HG02678 (cell line): ENCODE measurements at regions not wholly inside any gene's neighbourhood (a gene's known extent, or its start where the extent isn't known, plus 50 kb on each side); places are given as distances from the start of the nearest gene placed in this dataset.

Experiments used
- ATAC-seq: cut with Tn5 transposase; IDR thresholded peaks from one replicate; pipeline ENCODE4 v1.9.1; 2021; ENCODE audit warnings: mild to moderate bottlenecking, moderate library complexity; ENCODE audit not compliant: unreplicated experiment

GRCh38 chr6:43911354-43912115, 141.5 kb downstream of the VEGFA start:
- no peak for ATAC-seq

GRCh38 chr6:43910638-43911353, 140.8 kb downstream of the VEGFA start:
- ATAC-seq, result no peak

- ATAC-seq, result no peak
Measured at GRCh38 chr6:43910149-43910637, 140.2 kb downstream of the VEGFA start.

- no peak for ATAC-seq
Measured at GRCh38 chr6:43909474-43910148, 139.6 kb downstream of the VEGFA start.

GRCh38 chr6:43907789-43908472, 137.9 kb downstream of the VEGFA start:
- no peak for ATAC-seq

GRCh38 chr6:43907312-43907711, 137.3 kb downstream of the VEGFA start:
- no peak for ATAC-seq

GRCh38 chr6:43904311-43905123, 134.5 kb downstream of the VEGFA start:
- ATAC-seq, result no peak

- no peak for ATAC-seq
Measured at GRCh38 chr6:43903739-43904290, 133.8 kb downstream of the VEGFA start.

- ATAC-seq, result no peak
Measured at GRCh38 chr6:43901733-43902230, 131.8 kb downstream of the VEGFA start.

- ATAC-seq, result no peak
Measured at GRCh38 chr6:43900916-43901732, 131.1 kb downstream of the VEGFA start.

GRCh38 chr6:43900560-43900915, 130.5 kb downstream of the VEGFA start:
- no peak for ATAC-seq

- no peak for ATAC-seq
Measured at GRCh38 chr6:43899830-43900229, 129.8 kb downstream of the VEGFA start.

GRCh38 chr6:43898358-43899131, 128.5 kb downstream of the VEGFA start:
- no peak for ATAC-seq

GRCh38 chr6:43897571-43898302, 127.7 kb downstream of the VEGFA start:
- no peak for ATAC-seq

- ATAC-seq, result no peak
Measured at GRCh38 chr6:43896329-43897255, 126.6 kb downstream of the VEGFA start.

- ATAC-seq, result no peak
Measured at GRCh38 chr6:43895656-43896328, 125.8 kb downstream of the VEGFA start.
